ENCODE measurements at regions not wholly inside any gene's neighbourhood (a gene's known extent, or its start where the extent isn't known, plus 50 kb on each side); places are given as distances from the start of the nearest gene placed in this dataset.

DNA sequence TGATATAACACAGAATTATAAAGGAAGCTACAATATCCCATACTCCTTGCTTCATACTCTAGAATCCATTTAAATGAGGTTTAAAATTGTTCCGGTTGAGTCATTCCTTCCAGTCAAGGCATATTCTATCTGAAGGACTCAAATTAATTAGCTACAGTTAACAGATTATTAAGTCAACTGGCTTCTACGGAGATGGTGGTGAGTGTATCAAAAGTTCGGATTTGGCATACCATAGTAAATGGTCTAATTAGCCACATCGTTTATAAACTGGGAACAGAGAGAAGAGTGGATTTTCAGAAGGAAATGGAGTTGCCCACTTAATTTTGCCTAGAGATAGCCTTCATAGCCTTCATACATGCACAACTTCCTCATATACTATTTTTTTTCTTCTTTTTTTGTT is 1095.3 kb downstream of the TTLL7 start:
- TF ChIP-seq, protein P1, sequence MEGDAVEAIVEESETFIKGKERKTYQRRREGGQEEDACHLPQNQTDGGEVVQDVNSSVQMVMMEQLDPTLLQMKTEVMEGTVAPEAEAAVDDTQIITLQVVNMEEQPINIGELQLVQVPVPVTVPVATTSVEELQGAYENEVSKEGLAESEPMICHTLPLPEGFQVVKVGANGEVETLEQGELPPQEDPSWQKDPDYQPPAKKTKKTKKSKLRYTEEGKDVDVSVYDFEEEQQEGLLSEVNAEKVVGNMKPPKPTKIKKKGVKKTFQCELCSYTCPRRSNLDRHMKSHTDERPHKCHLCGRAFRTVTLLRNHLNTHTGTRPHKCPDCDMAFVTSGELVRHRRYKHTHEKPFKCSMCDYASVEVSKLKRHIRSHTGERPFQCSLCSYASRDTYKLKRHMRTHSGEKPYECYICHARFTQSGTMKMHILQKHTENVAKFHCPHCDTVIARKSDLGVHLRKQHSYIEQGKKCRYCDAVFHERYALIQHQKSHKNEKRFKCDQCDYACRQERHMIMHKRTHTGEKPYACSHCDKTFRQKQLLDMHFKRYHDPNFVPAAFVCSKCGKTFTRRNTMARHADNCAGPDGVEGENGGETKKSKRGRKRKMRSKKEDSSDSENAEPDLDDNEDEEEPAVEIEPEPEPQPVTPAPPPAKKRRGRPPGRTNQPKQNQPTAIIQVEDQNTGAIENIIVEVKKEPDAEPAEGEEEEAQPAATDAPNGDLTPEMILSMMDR (conservative IDR thresholded peaks at IDR 0.05; ENCODE audit: low read length), result no peak
- DNase-seq (ENCODE audit: low read depth), result no peak
- H3K4me3 ChIP-seq (ENCODE audit: low read length), result no peak overlapping the region

DNA sequence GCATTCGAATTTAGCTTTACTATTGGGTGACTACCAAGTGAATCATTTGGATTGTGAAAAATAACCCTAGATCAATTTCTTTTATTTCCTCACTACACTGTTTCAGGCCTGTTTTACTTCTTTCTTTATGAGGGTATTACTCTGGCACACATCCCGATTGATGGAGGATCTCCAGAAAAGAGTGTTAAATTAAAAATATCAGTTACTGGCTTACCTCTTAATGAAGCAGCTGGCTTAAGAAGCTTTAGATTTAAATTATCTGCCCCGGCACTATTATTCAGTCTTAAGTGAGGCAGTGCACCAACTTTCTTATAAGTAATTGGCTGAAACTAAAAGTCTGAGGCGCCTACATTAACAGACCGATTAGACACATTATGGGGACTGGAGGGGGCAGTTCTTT is 1097.4 kb downstream of the TTLL7 start:
- TF ChIP-seq, protein P1 (conservative IDR thresholded peaks at IDR 0.05; ENCODE audit: low read length), result no peak
- DNase-seq (ENCODE audit: low read depth), result no peak
- H3K4me3 ChIP-seq (ENCODE audit: low read length), result no peak overlapping the region

DNA sequence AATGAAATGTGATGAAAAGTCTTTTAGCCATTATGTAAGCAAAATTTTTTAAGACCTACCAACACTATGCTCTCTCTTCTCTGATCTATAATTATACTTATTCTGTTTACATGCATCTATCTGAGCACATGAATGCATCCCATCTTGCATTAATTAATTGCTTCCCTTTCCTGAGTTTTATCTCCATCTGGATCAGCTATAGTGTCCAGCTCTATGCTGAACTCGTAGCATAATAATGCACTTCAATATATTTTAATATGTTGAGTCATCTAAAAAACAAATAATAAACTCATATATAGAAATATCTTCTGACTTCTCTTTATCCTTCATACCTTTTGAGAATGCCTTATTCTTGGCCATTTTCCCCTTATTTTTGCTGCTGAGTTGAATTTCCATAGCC is 1097.8 kb downstream of the TTLL7 start:
- TF ChIP-seq, protein P1 (conservative IDR thresholded peaks at IDR 0.05; ENCODE audit: low read length), result no peak
- H3K4me3 ChIP-seq (ENCODE audit: low read length), result no peak overlapping the region
- no peak for DNase-seq (ENCODE audit: low read depth)

DNA sequence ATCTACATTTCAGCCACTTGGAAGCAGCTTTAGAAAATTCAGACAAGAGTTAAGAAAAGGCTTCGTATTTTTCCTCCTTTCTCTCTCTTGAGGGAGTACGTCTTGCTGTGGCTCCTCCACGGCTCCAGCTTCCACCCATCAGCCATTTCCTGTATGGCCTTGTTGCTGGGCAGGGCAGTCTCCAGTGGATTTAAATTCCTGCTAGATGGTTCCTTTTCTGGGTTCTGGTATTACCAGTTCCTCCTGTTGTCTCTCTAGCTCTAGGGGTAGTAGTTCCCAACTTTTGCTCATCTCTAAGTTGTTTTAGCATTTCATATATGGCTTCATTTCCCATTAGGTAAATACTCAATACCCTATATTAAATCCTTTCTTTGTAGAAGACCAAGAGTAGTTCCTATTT is 1098.3 kb downstream of the ADGRL2 start:
- no peak overlapping the region for H3K4me3 ChIP-seq (ENCODE audit: low read length)
- no peak for DNase-seq (ENCODE audit: low read depth)
- TF ChIP-seq, protein P1 (conservative IDR thresholded peaks at IDR 0.05; ENCODE audit: low read length), result no peak

DNA sequence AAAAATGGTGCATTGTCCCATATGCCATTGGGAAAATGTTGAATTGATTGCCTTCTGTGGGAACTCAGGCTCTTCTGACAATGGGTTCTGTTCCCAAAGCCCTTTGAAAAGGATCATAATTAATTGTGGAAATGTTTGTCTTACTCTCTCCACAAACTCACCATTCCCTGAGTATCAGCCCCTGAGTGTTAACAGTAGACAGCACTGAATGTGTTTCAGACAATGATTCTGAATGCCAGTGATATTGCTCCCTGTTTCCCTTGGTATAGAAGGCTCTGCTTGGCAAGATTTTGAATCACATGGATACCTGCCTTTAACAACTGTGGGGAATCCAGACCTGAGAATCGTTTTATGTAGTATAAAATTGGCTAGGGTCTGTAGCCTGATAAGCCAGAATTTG is 1096.8 kb downstream of the ADGRL2 start:
- TF ChIP-seq, protein P1 (conservative IDR thresholded peaks at IDR 0.05; ENCODE audit: low read length), result no peak
- no peak for DNase-seq (ENCODE audit: low read depth)
- H3K4me3 ChIP-seq (ENCODE audit: low read length), result no peak overlapping the region

DNA sequence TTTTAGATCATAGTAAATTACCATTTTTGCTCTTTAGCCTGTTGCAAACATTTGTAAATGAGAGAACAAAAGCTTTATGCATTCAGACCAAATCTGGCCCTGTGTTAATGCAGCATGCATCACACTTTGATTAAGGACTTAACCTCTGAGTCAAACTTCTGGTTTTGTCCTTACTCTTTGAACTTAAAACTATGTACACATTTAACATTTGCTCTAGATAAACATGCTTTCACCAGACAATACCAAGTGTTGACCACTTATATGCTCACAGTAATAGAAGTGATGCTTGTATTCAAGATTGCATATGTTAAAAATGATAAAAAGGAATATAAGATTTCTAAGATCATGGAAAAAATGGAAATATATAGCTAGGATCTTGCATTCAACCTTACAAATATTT is 1095.3 kb downstream of the ADGRL2 start:
- TF ChIP-seq, protein P1 (conservative IDR thresholded peaks at IDR 0.05; ENCODE audit: low read length), result no peak
- no peak for DNase-seq (ENCODE audit: low read depth)
- H3K4me3 ChIP-seq (ENCODE audit: low read length), result no peak overlapping the region

DNA sequence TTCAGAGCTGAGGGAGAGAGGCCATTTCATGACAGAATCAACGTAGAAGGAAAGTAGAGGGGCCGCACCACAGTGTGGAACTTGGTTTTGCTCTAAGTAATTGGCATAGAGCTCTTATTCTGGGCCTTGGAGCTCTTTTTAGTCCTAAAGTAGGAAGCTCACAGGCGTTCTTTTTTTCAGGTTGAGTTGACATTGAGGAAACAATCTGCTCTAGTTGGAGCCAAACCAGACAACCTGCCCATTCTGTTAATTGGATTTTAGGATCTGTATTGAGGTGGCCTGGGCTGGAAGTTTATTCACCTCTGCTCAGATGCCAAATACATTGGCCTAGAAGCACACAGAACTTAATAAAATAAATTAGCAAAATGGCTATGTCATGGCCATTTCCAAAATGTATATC is 1093.9 kb downstream of the ADGRL2 start:
- no peak overlapping the region for H3K4me3 ChIP-seq (ENCODE audit: low read length)
- no peak for DNase-seq (ENCODE audit: low read depth)
- TF ChIP-seq, protein P1 (conservative IDR thresholded peaks at IDR 0.05; ENCODE audit: low read length), result no peak
